ENCODE measurements at regions not wholly inside any gene's neighbourhood (a gene's known extent, or its start where the extent isn't known, plus 50 kb on each side); places are given as distances from the start of the nearest gene placed in this dataset.

DNA sequence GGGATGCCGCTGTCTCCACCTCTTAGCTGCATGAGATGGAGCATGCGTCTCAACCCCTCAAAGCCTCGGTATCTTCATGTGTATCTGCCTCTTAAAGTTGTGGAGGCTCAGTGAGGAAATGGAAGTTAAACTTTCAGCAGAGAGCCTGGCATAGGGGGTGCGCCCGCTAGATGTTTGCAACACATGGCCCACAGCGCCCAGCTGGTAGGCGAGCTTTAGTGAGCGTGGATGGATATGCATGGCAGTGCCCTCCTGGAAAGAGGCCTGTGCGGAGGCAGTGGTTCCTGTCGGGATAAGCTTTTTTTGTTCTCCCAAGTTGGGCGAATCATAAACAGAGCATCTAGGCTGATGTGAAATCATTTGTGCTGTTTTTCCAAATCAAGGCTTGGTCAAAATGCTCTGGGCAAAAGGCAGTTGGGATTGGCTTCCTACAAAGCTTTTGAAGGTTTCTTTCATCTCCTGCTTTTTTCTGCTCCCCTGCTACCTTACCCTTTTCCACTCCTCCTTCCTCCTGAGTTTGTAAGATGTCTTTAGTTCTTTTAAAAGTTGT is 272.4 kb upstream of the TPM1 start:
- H3K27me3 ChIP-seq (ENCODE audit: low read depth, low read length), result no peaks in the 10 kb centered on the region
- H3K4me2 ChIP-seq (ENCODE audit: low read length), result no peak overlapping the region
- no peak for TF ChIP-seq EZH2phosphoT487 (IDR thresholded peaks at IDR 0.05; ENCODE audit: low read depth)
- TF ChIP-seq, protein P1, sequence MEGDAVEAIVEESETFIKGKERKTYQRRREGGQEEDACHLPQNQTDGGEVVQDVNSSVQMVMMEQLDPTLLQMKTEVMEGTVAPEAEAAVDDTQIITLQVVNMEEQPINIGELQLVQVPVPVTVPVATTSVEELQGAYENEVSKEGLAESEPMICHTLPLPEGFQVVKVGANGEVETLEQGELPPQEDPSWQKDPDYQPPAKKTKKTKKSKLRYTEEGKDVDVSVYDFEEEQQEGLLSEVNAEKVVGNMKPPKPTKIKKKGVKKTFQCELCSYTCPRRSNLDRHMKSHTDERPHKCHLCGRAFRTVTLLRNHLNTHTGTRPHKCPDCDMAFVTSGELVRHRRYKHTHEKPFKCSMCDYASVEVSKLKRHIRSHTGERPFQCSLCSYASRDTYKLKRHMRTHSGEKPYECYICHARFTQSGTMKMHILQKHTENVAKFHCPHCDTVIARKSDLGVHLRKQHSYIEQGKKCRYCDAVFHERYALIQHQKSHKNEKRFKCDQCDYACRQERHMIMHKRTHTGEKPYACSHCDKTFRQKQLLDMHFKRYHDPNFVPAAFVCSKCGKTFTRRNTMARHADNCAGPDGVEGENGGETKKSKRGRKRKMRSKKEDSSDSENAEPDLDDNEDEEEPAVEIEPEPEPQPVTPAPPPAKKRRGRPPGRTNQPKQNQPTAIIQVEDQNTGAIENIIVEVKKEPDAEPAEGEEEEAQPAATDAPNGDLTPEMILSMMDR (IDR thresholded peaks at IDR 0.05; ENCODE audit: low read depth, low read length), result no peak
- H3K9me3 ChIP-seq (ENCODE audit: insufficient read depth, low read length), result no peaks in the 10 kb centered on the region
- no peaks in the 10 kb centered on the region for H3K36me3 ChIP-seq (replicated peaks; ENCODE audit: low read depth, low read length)
- H3K79me2 ChIP-seq (ENCODE audit: low read length), result no peaks in the 10 kb centered on the region
- no peak overlapping the region for H3K4me3 ChIP-seq (ENCODE audit: low read length)
- H3K27ac ChIP-seq (ENCODE audit: low read length), result no peak overlapping the region
- H2AFZ ChIP-seq (ENCODE audit: low read depth, low read length), result no peak overlapping the region
- H4K20me1 ChIP-seq (ENCODE audit: insufficient read depth, low read length), result no peaks in the 10 kb centered on the region
- no peak overlapping the region for H3K9ac ChIP-seq (ENCODE audit: low read length)
- H3K4me1 ChIP-seq (ENCODE audit: low read length), result no peaks in the 10 kb centered on the region

DNA sequence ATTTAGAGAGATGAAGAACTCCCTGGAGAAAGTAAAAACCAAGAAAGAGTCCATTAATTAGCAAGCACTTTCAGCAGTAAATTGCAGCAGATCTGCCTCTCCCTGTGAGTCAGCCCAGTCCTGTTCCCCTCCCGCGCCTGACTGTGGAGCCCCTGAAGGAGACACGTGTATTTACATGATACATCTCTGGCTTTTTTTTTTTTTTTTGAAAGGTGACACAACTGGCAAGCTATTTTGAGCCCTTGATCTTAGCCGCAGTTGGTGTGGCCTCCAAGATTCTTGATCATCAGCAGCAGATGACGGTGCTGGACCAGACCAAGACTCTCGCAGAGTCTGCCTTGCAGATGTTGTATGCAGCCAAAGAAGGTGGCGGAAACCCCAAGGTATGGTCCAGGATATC is 271.8 kb upstream of the TPM1 start:
- H3K4me3 ChIP-seq (ENCODE audit: low read length), result no peak overlapping the region
- no peak overlapping the region for H2AFZ ChIP-seq (ENCODE audit: low read depth, low read length)
- H3K9ac ChIP-seq (ENCODE audit: low read length), result no peak overlapping the region
- no peaks in the 10 kb centered on the region for H3K79me2 ChIP-seq (ENCODE audit: low read length)
- no peak for TF ChIP-seq EZH2phosphoT487 (IDR thresholded peaks at IDR 0.05; ENCODE audit: low read depth)
- H3K36me3 ChIP-seq (replicated peaks; ENCODE audit: low read depth, low read length), result no peaks in the 10 kb centered on the region
- no peak overlapping the region for H3K27ac ChIP-seq (ENCODE audit: low read length)
- no peak overlapping the region for H3K4me2 ChIP-seq (ENCODE audit: low read length)
- H3K27me3 ChIP-seq (ENCODE audit: low read depth, low read length), result no peaks in the 10 kb centered on the region
- no peaks in the 10 kb centered on the region for H3K4me1 ChIP-seq (ENCODE audit: low read length)
- H4K20me1 ChIP-seq (ENCODE audit: insufficient read depth, low read length), result no peaks in the 10 kb centered on the region
- H3K9me3 ChIP-seq (ENCODE audit: insufficient read depth, low read length), result no peaks in the 10 kb centered on the region

DNA sequence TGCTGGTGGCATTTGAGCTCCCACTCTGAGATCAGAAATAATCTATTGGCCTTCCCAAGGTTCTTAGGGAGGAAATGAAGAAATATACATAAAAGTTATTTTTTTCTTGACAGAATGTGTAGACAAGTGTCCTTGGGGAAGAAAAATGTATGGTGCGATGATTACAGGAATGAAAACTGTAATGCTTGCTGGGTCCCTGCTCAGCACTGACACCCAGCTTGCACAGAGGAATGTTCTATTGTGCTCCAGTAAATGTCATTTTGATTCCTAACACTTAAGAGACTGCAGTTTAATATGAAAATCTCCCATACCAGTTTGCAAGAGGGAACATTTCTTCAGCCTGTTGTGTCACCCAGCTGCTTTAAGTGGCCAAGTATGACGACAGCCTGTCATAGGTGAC is 271.3 kb upstream of the TPM1 start:
- Histone ChIP-seq H3K27ac (ENCODE audit: low read length) (no peak overlapping the region), H3K27me3 (ENCODE audit: low read depth, low read length) (no peaks in the 10 kb centered on the region), H2AFZ (ENCODE audit: low read depth, low read length) (no peak overlapping the region), H3K4me2 (ENCODE audit: low read length) (no peak overlapping the region), H3K4me3 (ENCODE audit: low read length) (no peak overlapping the region), H3K9me3 (ENCODE audit: insufficient read depth, low read length) (no peaks in the 10 kb centered on the region), H3K79me2 (ENCODE audit: low read length) (no peaks in the 10 kb centered on the region), H3K36me3 (replicated peaks; ENCODE audit: low read depth, low read length) (no peaks in the 10 kb centered on the region), H4K20me1 (ENCODE audit: insufficient read depth, low read length) (no peaks in the 10 kb centered on the region), H3K9ac (ENCODE audit: low read length) (no peak overlapping the region), H3K4me1 (ENCODE audit: low read length) (no peaks in the 10 kb centered on the region)
- TF ChIP-seq, protein P1 (IDR thresholded peaks at IDR 0.05; ENCODE audit: low read depth, low read length), result no peak
- no peak for TF ChIP-seq EZH2phosphoT487 (IDR thresholded peaks at IDR 0.05; ENCODE audit: low read depth)

DNA sequence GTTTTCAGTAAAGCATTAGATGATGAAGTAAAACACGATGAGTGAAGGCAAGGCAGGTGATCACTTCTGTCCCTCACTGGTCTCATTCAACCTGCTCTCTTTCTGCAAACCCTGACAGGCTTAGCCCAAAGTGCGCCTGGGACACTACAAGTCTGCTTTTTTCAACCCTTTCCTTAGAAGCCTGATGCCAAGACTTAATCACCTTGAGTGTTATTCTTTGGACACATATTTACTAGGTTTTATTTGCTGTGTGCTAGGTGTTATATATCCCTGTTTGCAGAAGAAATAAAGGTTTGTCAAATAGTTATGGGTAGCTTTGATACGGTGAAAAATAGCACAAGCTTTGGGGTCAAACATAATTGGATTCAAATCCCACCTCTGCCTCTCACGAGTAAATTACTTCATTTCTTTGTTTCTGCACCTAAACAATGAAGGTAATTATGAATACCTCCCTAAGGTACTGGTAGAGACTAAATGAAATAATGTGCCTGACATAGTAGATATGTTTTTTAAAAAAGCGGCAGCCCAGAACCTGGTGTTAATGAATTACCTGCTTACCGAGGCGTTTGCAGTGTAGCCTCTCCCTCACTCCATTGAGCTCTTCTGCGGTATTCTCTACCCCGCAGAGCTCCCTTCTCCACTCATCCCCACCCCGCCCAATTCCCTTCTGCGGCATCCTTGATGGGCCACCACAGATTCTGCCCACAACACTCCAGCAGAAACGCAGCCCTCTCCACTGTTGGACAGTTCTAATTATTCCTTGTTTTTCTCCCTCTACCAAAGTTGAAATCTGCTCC is 269.0 kb upstream of the TPM1 start:
- Histone ChIP-seq H3K36me3 (replicated peaks; ENCODE audit: low read depth, low read length) (no peaks in the 10 kb centered on the region), H3K27me3 (ENCODE audit: low read depth, low read length) (no peaks in the 10 kb centered on the region)
- TF ChIP-seq, protein P1 (IDR thresholded peaks at IDR 0.05; ENCODE audit: low read depth, low read length), result no peak
- TF ChIP-seq EZH2phosphoT487 (IDR thresholded peaks at IDR 0.05; ENCODE audit: low read depth), result no peak

More for the DNA sequence above, 269.0 kb upstream of the TPM1 start:
- Histone ChIP-seq H3K79me2 (ENCODE audit: low read length) (no peaks in the 10 kb centered on the region), H3K27ac (ENCODE audit: low read length) (no peak overlapping the region), H3K4me2 (ENCODE audit: low read length) (no peak overlapping the region), H2AFZ (ENCODE audit: low read depth, low read length) (no peak overlapping the region), H3K9me3 (ENCODE audit: insufficient read depth, low read length) (no peaks in the 10 kb centered on the region), H3K4me1 (ENCODE audit: low read length) (no peaks in the 10 kb centered on the region), H3K9ac (ENCODE audit: low read length) (no peak overlapping the region), H4K20me1 (ENCODE audit: insufficient read depth, low read length) (no peaks in the 10 kb centered on the region), H3K4me3 (ENCODE audit: low read length) (no peak overlapping the region)

Data from OCI-LY3 (cell line).